GM18868 (cell line): ENCODE measurements at regions not wholly inside any gene's neighbourhood (a gene's known extent, or its start where the extent isn't known, plus 50 kb on each side); places are given as distances from the start of the nearest gene placed in this dataset.
"Not testable (repeated sequence)": the region's sequence is repeated elsewhere in the genome, so short reads cannot be mapped to it uniquely, and the experiment has no call there.

Experiments used
- ATAC-seq: cut with Tn5 transposase; IDR thresholded peaks from one replicate; pipeline ENCODE4 v1.9.1; 2021; ENCODE audit warnings: mild to moderate bottlenecking, moderate library complexity; ENCODE audit not compliant: unreplicated experiment

DNA sequence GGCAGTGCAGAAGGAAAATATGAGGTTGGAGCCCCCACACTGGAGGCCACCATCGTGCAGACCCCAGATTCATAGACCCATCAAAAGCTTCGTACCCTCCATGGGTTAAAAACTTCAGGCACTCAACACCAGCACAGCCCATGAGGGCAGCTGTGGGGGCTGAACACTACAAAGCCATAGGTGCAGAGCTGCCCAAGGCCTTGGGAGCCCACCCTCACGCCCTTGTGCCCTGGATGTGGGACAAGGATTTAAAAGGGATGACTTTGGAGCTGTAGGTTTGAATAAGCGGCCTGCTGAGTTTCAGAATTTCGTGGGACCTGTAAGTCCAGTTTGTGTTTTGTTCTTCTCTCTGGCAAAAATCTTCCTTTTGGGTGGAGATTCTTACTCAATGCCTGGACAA is 747.6 kb downstream of the SPATA31A6 start:
- not testable (repeated sequence) for ATAC-seq

DNA sequence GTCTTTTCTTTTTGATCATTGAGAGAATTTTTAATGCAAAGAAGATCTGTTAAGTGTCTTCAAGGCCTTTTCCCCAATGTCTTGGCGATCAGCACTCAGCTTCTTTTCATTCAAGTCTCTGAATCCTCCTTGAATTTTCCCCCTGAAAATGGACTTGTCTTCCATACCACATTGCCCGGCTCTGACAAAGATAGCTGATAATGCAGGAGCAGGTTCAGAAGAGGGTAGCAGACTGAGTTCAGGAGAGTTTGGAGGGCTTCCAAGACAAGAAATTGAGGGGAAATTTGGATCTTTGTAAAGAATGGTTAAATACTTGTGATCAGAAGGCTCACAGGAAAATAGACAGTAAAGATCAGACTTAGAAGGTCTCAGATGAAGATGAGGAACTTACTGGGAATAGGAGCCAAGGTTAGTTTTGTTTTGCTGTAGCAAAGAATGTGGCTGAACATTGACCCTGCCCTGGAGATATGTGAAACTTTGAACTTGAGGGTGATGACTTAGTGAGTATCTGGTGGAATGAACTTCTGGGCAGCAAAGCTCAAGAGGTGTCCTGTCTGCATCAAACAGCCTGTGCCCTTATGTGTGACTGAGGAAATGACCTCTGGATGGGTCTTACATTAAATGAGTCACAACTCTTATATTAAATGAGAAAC is 754.2 kb downstream of the SPATA31A6 start:
- not testable (repeated sequence) for ATAC-seq

DNA sequence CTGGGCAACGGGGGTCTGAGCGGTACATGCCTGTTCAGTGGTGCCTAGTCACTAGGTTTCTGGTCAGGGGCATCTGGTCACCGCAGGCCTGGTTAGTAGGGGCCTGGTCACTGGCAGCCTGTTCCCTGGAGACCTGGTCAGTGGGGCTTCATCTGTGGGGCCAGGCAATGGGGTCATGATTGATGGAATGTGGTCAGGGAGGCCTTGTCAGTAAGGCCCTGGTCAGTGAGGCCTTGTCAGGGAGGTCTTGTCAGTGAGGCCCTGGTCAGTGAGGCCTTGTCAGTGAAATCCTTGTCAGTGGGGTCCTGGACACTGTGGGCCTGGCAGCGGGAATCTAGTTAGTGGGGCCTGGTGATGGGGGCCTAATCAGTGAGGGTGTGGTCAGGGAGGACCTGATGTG is 763.6 kb downstream of the SPATA31A6 start:
- not testable (repeated sequence) for ATAC-seq

DNA sequence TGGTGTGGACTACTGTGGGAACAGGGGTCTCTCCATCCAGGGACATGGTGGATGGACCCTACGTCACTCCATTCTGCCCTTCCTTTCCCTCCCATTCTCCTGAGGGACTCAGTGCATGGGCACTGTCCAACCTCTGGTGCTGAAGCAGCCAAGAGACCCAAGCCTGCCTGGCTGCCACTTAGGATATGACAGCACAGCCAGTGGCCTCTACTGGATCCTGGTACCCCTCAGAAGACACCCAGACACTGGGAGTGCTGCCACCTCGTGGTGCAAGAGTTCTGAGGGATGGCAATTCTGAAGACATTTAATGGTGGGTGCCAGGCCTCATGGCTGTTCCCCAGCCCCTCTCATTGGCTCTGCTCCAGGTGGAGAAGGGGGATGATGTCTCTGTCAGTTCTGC is 767.8 kb downstream of the SPATA31A6 start:
- ATAC-seq, result peak; percentile 66

DNA sequence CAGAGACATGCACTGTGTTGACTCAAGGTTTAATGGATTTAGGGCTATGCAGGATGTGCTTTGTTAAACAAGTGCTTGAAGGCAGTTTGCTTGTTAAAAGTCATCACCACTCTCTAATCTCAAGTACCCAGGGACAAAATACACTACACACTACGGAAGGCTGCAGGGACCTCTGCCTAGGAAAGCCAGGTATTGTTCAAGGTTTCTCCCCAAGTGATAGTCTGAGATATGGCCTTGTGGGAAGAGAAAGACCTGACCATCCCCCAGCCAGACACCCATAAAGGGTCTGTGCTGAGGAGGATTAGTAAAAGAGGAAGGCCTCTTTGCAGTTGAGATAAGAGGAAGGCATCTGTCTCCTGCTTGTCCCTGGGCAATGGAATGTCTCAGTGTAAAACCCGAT is 781.7 kb downstream of the SPATA31A6 start:
- ATAC-seq, result not testable (repeated sequence)

DNA sequence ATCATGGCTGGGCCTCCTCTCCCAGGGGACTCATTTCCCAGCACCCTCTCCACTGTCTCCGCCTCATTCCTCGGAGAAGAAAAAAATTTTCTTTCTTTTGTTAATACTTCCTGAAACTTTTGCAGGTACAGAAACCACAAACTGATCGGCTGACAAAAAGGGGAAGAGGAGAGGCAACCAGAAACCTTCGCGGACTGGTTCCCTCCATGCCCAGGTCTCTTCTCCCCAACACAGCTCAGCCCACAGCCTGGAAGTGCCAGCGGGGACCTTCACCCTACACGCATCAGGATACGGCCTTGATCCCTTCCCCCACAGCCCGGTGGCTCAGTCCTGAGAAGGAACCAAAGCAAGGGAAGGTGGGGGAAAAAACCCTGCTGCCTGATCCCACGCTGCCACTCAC is 788.4 kb downstream of the SPATA31A6 start:
- not testable (repeated sequence) for ATAC-seq

DNA sequence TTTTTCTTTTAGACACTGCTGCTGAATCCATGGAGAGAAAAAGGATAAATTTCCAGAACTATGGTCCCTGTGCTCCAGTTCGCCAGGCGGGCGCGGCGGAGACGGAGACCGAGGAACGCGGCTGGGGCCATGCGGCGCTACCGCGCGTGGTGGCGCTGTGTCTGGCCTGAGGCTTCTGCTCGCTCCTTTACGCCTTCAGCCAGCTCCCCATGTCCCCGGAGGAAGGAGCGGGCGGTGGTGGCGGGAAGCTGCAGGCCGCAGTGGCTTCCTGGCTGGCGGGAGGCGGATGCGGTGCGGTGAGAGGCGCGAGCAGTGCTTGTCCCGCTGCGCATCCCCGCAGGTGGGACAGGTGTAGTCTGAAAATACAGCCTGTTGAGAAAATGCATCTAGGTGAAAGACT is 791.3 kb downstream of the SPATA31A6 start:
- ATAC-seq, result not testable (repeated sequence)

DNA sequence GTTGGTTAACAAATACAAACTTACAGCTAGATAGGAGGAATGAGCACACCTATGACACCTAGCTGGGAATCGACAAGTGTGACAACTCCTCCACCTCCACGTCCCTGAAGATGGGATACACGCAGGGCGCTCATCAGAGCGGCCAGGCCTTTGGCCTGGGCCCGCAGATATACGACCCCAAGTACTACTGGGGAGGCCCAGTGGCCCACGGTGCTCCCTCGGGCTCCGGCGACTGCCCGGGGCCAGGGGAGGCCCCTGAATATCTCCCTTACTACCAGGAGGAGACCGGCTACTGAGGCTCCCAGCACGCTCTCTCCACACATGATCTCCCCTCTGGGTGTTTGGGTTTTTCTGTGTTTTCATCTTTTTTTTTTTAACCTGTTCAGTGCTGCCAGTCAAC is 801.3 kb downstream of the SPATA31A6 start:
- not testable (repeated sequence) for ATAC-seq
